Activated CD8-positive, alpha-beta memory T cell treated with anti-CD3 and anti-CD28 coated beads for 4 hours (primary cell): ENCODE measurements at regions not wholly inside any gene's neighbourhood (a gene's known extent, or its start where the extent isn't known, plus 50 kb on each side); places are given as distances from the start of the nearest gene placed in this dataset.
A peak's percentile ranks its signal among the peaks of the same experiment; 100 is the strongest.
"Not testable (repeated sequence)": the region's sequence is repeated elsewhere in the genome, so short reads cannot be mapped to it uniquely, and the experiment has no call there.

ENCODE experiments used
- DNase-seq, 2 donors: peaks; one replicate each; pipeline ENCODE4 v3.0.0-alpha.2; 2020; ENCODE audit warnings: low read depth in 2 of 2

GRCh38 chr2:136284226-136285119 lies 166.5 kb upstream of the CXCR4 start:
- no peak for DNase-seq

- DNase-seq, result no peak
Observed at GRCh38 chr2:136282251-136282650, 164.3 kb upstream of the CXCR4 start.

GRCh38 chr2:136281281-136282114 lies 163.5 kb upstream of the CXCR4 start:
- peak; percentile 14 to 26 for DNase-seq

- DNase-seq, result not testable (repeated sequence)
Observed at GRCh38 chr2:136266346-136266745, 148.4 kb upstream of the CXCR4 start.

- DNase-seq, result no peak
Observed at GRCh38 chr2:136259551-136259950, 141.6 kb upstream of the CXCR4 start.

GRCh38 chr2:136257893-136258292 lies 139.9 kb upstream of the CXCR4 start:
- no peak for DNase-seq

GRCh38 chr2:136255648-136256461 lies 137.9 kb upstream of the CXCR4 start:
- DNase-seq, result no peak

- no peak for DNase-seq
Observed at GRCh38 chr2:136255127-136255526, 137.2 kb upstream of the CXCR4 start.

- DNase-seq, result no peak
Observed at GRCh38 chr2:136254681-136255080, 136.7 kb upstream of the CXCR4 start.

- no peak for DNase-seq
Observed at GRCh38 chr2:136253288-136254004, 135.5 kb upstream of the CXCR4 start.

GRCh38 chr2:136251885-136252585 lies 134.1 kb upstream of the CXCR4 start:
- no peak for DNase-seq

- DNase-seq, result no peak
Observed at GRCh38 chr2:136251197-136251884, 133.4 kb upstream of the CXCR4 start.

- DNase-seq, result no peak
Observed at GRCh38 chr2:136250131-136250530, 132.2 kb upstream of the CXCR4 start.

GRCh38 chr2:136248907-136249306 lies 131.0 kb upstream of the CXCR4 start:
- DNase-seq, result no peak

GRCh38 chr2:136248242-136248641 lies 130.3 kb upstream of the CXCR4 start:
- DNase-seq, result no peak

GRCh38 chr2:136247204-136247950 lies 129.4 kb upstream of the CXCR4 start:
- DNase-seq, result no peak

- DNase-seq, result no peak
Observed at GRCh38 chr2:136246086-136246669, 128.2 kb upstream of the CXCR4 start.

GRCh38 chr2:136245211-136245610 lies 127.3 kb upstream of the CXCR4 start:
- DNase-seq, result no peak

GRCh38 chr2:136244536-136244885 lies 126.6 kb upstream of the CXCR4 start:
- no peak for DNase-seq
